HepG2 (cell line): ENCODE measurements at regions not wholly inside any gene's neighbourhood (a gene's known extent, or its start where the extent isn't known, plus 50 kb on each side); places are given as distances from the start of the nearest gene placed in this dataset.

Experiments
- ATAC-seq: fragments of 200-7000 bp; cut with Tn5 transposase; 3 replicates; pipeline ENCODE4 v1.9.1; 2020; ENCODE audit warnings: mild to moderate bottlenecking, moderate library complexity
- BruUV-seq: library from RNA; stranded (reverse); fragments of 400-500 nt; replicated peaks from 2 replicates; lab custom pipeline; 2021; lab: Mats Ljungman, UMichigan
- CTCF ChIA-PET: fragments of 300-600 bp; formaldehyde crosslinking; extraction: SDS; loops from one replicate; lab custom pipeline; 2021; ENCODE audit warnings: low total read pairs, inconsistent platforms, low intra/inter-chr PET ratio; lab: Yijun Ruan, JAX
- POLR2A ChIA-PET: fragments of 350-600 bp; sonication (Branson Sonifier 250); formaldehyde crosslinking; loops from one replicate; lab custom pipeline; 2020; ENCODE audit warnings: antibody characterized with exemption, inconsistent platforms; lab: Yijun Ruan, JAX
- DNase-seq: peaks from one replicate; pipeline ENCODE4 v3.0.0-alpha.2; 2015; ENCODE audit warnings: low spot score
- FAIRE-seq: peaks from 3 replicates; lab custom pipeline; 2011; peaks lifted over from hg19 to GRCh38; lab: Jason Lieb, UNC
- H2AFZ ChIP-seq: one replicate; pipeline ENCODE4 v1.6.1; 2011; ENCODE audit warnings: low read length, inconsistent platforms
- H3K27ac ChIP-seq: fragments of 300-600 bp; 3 replicates; pipeline ENCODE4 v1.8.0; 2011; ENCODE audit warnings: mixed run types, mild to moderate bottlenecking, mixed read lengths, low read length, inconsistent platforms; ENCODE audit not compliant: insufficient read depth; ENCODE audit errors: extremely low read length
- H3K27me3 ChIP-seq, 2 experiments: fragments of 200-600 bp in 1 of 2; 2 replicates in 1 of 2; 3 replicates in 1 of 2; pipeline versions ENCODE4 v1.6.0 to v1.8.0; 2011; ENCODE audit warnings: low read length in 2 of 2, mild to moderate bottlenecking in 2 of 2, moderate library complexity in 2 of 2, inconsistent platforms in 1 of 2; ENCODE audit not compliant: insufficient read depth in 2 of 2, control insufficient read depth in 1 of 2
- H3K36me3 ChIP-seq, 2 experiments: fragments of 200-600 bp in 1 of 2; replicated peaks in 1 of 2; 2 replicates in 1 of 2; 3 replicates in 1 of 2; pipeline versions ENCODE4 v1.5.1 to v1.8.0; 2011; ENCODE audit warnings: low read length in 2 of 2, inconsistent platforms in 1 of 2; ENCODE audit not compliant: insufficient read depth in 2 of 2, control insufficient read depth in 1 of 2
- H3K4me1 ChIP-seq: 2 replicates; pipeline ENCODE4 v1.5.1; 2012; ENCODE audit warnings: low read length, inconsistent platforms; ENCODE audit not compliant: insufficient read depth
- H3K4me2 ChIP-seq: 2 replicates; pipeline ENCODE4 v1.6.0; 2011; ENCODE audit warnings: low read depth, low read length, inconsistent platforms
- H3K4me3 ChIP-seq, 3 experiments: fragments of 200-600 bp in 1 of 3; sonication (generic), shearing (Covaris generic) in 1 of 3; replicated peaks in 1 of 3; 2 replicates each; pipeline ENCODE4 v1.5.1; 2011 to 2016; ENCODE audit warnings: low read length in 3 of 3, inconsistent platforms in 2 of 3, low read depth in 2 of 3, mild to moderate bottlenecking in 2 of 3, control low read depth in 1 of 3, mixed read lengths in 1 of 3; ENCODE audit not compliant: insufficient read depth in 1 of 3
- H3K79me2 ChIP-seq: one replicate; pipeline ENCODE4 v1.6.1; 2011; ENCODE audit warnings: low read length, inconsistent platforms; ENCODE audit not compliant: insufficient read depth
- H3K9ac ChIP-seq: 2 replicates; pipeline ENCODE4 v1.6.0; 2011; ENCODE audit warnings: mild to moderate bottlenecking, low read depth, low read length, inconsistent platforms; ENCODE audit not compliant: insufficient read depth
- H3K9me3 ChIP-seq: 2 replicates; pipeline ENCODE4 v1.5.1; 2012; ENCODE audit warnings: mild to moderate bottlenecking, low read length
- H4K20me1 ChIP-seq: 2 replicates; pipeline ENCODE4 v1.6.0; 2011; ENCODE audit warnings: inconsistent platforms, mild to moderate bottlenecking, low read length, moderate library complexity; ENCODE audit not compliant: insufficient read depth
- CBX5 ChIP-seq: sonication (generic); formaldehyde crosslinking; IDR thresholded peaks from 2 replicates; pipeline ENCODE4 v1.4.0; 2020; ENCODE audit warnings: missing genetic modification reagents, borderline replicate concordance
- IRF2 ChIP-seq: IDR thresholded peaks from 2 replicates; pipeline ENCODE4 v1.6.1; 2018; ENCODE audit warnings: missing genetic modification reagents, missing compliant biosample characterization
- KLF13 ChIP-seq: sonication (generic); formaldehyde crosslinking; IDR thresholded peaks from 2 replicates; pipeline ENCODE4 v1.4.0; 2020; ENCODE audit warnings: mild to moderate bottlenecking, missing genetic modification reagents
- SMARCE1 ChIP-seq: fragments of 450-650 bp; IDR thresholded peaks from 2 replicates; pipeline ENCODE4 v1.6.1; 2017; ENCODE audit warnings: borderline replicate concordance
- ZNF143 ChIP-seq: sonication (generic); formaldehyde crosslinking; IDR thresholded peaks from 2 replicates; pipeline ENCODE4 v1.4.0; 2020; ENCODE audit warnings: missing genetic modification reagents
- ZNF335 ChIP-seq: sonication (generic); formaldehyde crosslinking; IDR thresholded peaks from 2 replicates; pipeline ENCODE4 v1.4.0; 2020; ENCODE audit warnings: missing genetic modification reagents
- ZNF44 ChIP-seq: sonication (generic); formaldehyde crosslinking; IDR thresholded peaks from 2 replicates; pipeline ENCODE4 v1.5.1; 2020; ENCODE audit warnings: mild to moderate bottlenecking, missing genetic modification reagents
- ZNF557 ChIP-seq: sonication (generic); formaldehyde crosslinking; IDR thresholded peaks from 2 replicates; pipeline ENCODE4 v1.4.0; 2020; ENCODE audit warnings: missing genetic modification reagents
- ZNF652 ChIP-seq: IDR thresholded peaks from 2 replicates; pipeline ENCODE4 v1.6.1; 2016; ENCODE audit warnings: low read depth, borderline replicate concordance
- WGBS: methylation state at CpG from one replicate; pipeline ENCODE4 v1.1.6; 2017; ENCODE audit warnings: low lambda C conversion rate; 5-methylcytosine and 5-hydroxymethylcytosine counted together
- in situ Hi-C: cut with HindIII; loops from 2 replicates; pipeline ENCODE4 v1.10.0; 2017; ENCODE audit warnings: low pct_unique_long_range_greater_than_20kb; ENCODE audit not compliant: extremely low pct_ligation_motif_present
- intact Hi-C: fragments of 100-400 bp; cut with micrococcal nuclease; formaldehyde crosslinking; loops from one replicate; pipeline ENCODE4 v1.10.0; 2022; ENCODE audit not compliant: unreplicated experiment
- TF ChIP-seq, protein P1 (sequence below): sonication (generic); formaldehyde crosslinking; conservative IDR thresholded peaks from 2 replicates; pipeline ENCODE4 v1.4.0; 2020; ENCODE audit warnings: missing genetic modification reagents
- TF ChIP-seq, protein P2 (sequence below): sonication (generic); formaldehyde crosslinking; IDR thresholded peaks from 2 replicates; pipeline ENCODE4 v1.4.0; 2020; ENCODE audit warnings: mild to moderate bottlenecking, missing genetic modification reagents
- TF ChIP-seq, protein P3 (sequence below): sonication (generic); formaldehyde crosslinking; IDR thresholded peaks from 2 replicates; pipeline ENCODE4 v1.4.0; 2020; ENCODE audit warnings: missing genetic modification reagents, borderline replicate concordance

DNA sequence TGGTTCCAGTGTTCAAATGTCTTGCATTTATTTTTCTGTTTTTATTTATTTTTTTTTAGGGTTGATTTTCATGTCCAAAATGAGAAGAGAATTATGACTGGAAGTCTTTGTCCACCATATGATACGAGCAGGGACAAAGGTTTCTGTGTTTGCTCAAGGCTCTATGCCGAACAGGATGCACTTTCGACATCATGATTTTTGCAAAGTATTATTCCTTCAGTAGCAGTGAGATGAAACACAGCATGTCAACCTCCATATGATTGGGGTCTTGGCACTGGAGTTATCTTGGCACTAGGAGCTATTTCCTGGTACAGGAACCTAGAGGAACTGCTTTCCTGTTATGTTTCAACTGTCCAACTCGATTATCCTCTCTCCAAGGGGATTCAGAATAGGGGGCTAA lies 72.6 kb downstream of the UCHL1 start (continued):
- TF ChIP-seq, protein P1, sequence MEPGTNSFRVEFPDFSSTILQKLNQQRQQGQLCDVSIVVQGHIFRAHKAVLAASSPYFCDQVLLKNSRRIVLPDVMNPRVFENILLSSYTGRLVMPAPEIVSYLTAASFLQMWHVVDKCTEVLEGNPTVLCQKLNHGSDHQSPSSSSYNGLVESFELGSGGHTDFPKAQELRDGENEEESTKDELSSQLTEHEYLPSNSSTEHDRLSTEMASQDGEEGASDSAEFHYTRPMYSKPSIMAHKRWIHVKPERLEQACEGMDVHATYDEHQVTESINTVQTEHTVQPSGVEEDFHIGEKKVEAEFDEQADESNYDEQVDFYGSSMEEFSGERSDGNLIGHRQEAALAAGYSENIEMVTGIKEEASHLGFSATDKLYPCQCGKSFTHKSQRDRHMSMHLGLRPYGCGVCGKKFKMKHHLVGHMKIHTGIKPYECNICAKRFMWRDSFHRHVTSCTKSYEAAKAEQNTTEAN = no peak
- no peak for TF ChIP-seq ZNF652 (CRISPR knock-in tag)
- no peak for TF ChIP-seq CBX5 (CRISPR knock-in tag)

DNA sequence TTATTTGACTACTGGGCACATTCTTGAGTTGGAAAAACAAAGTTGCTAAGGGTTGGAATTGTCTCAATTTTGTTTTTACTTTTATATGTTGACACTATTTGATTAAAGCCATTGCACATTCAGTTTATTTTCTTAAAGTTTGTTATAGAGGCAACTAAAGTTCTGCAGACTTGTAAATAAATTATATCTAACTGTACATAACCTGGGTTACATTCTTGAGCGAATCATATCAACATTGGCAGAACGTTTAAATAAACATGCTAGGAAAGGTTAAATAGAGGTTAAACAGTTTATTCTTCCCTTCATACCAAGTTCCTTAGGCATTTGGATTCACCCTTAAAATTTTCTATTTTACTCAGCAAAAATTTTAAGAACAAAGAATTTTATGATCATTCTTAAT lies 74.5 kb downstream of the UCHL1 start:
- DNase-seq (no peak), FAIRE-seq (no peak), ATAC-seq (no peak)
- Histone ChIP-seq H3K27me3 (no peaks in the 10 kb centered on the region), H2AFZ (no peak overlapping the region), H3K4me1 (no peaks in the 10 kb centered on the region), H3K4me2 (no peak overlapping the region), H4K20me1 (no peaks in the 10 kb centered on the region), H3K36me3 (no peaks in the 10 kb centered on the region), H3K79me2 (no peaks in the 10 kb centered on the region), H3K9ac (no peak overlapping the region), H3K4me3 (no peak overlapping the region), H3K9me3 (no peaks in the 10 kb centered on the region), H3K27ac (no peak overlapping the region)
- POLR2A ChIA-PET = no interaction called here
- no TSS peak for BruUV-seq
- in situ Hi-C loops = no loop called here
- intact Hi-C loops = no loop called here
- 0% methylated on average over 2 of the region's 2 CpGs for WGBS
- CTCF ChIA-PET = no interaction called here
- no peak for TF ChIP-seq ZNF335 (CRISPR knock-in tag)
- TF ChIP-seq, protein P2, sequence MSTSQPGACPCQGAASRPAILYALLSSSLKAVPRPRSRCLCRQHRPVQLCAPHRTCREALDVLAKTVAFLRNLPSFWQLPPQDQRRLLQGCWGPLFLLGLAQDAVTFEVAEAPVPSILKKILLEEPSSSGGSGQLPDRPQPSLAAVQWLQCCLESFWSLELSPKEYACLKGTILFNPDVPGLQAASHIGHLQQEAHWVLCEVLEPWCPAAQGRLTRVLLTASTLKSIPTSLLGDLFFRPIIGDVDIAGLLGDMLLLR (CRISPR knock-in tag) = no peak
- TF ChIP-seq ZNF44 (CRISPR knock-in tag) = no peak
- TF ChIP-seq IRF2 = no peak
- no peak for TF ChIP-seq ZNF557 (CRISPR knock-in tag)
- TF ChIP-seq SMARCE1 = no peak
- TF ChIP-seq, protein P3, sequence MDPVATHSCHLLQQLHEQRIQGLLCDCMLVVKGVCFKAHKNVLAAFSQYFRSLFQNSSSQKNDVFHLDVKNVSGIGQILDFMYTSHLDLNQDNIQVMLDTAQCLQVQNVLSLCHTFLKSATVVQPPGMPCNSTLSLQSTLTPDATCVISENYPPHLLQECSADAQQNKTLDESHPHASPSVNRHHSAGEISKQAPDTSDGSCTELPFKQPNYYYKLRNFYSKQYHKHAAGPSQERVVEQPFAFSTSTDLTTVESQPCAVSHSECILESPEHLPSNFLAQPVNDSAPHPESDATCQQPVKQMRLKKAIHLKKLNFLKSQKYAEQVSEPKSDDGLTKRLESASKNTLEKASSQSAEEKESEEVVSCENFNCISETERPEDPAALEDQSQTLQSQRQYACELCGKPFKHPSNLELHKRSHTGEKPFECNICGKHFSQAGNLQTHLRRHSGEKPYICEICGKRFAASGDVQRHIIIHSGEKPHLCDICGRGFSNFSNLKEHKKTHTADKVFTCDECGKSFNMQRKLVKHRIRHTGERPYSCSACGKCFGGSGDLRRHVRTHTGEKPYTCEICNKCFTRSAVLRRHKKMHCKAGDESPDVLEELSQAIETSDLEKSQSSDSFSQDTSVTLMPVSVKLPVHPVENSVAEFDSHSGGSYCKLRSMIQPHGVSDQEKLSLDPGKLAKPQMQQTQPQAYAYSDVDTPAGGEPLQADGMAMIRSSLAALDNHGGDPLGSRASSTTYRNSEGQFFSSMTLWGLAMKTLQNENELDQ (CRISPR knock-in tag) = no peak
- no peak for TF ChIP-seq KLF13
- TF ChIP-seq ZNF143 = no peak
